ENCODE measurements at regions not wholly inside any gene's neighbourhood (a gene's known extent, or its start where the extent isn't known, plus 50 kb on each side); places are given as distances from the start of the nearest gene placed in this dataset.

DNA sequence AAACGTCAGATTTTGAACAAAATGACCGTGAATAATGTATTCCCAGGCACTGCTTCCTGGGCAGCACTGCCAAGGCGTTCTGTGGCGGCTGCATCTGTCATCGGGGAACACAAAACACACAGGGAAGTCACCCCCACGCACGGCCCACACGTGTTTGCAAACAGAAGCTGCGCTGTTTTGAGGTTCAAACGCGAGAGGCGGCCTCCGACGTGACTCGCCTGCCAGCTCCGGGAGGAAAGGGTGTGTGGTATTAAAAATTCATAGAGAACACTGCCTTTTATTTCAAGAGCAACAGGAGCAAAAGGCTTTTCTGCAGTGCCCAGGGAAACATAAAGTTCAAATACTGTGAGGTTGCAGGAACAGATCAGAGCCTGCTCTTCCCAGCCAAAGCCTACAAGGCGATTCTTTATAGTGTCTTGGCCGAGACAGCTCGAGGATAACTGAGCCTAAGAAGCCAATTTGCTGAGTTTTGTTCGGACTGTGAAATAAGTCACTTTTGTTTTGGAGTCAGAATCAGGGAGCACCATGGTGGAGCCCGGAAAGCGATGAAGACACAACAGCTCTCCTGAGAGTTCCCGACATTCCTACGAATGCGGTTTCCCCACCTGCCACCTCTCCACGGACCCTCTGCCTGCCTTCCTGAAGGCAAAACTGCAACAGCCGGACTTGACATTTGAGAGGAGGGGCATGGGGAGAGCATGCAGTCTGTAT is 115.3 kb upstream of the IRX2 start:
- no peak overlapping the region for H3K14ac ChIP-seq (ENCODE audit: insufficient read length)
- no peak overlapping the region for H3K4me3 ChIP-seq (ENCODE audit: extremely low read depth in 1 of 4, insufficient read depth in 2 of 4, low read depth in 3 of 4, low read length in 4 of 4)
- no peak overlapping the region for H3K27ac ChIP-seq (ENCODE audit: low read depth, low read length)
- H2BK20ac ChIP-seq (ENCODE audit: low read length) = no peak overlapping the region
- POLR2A ChIA-PET (ENCODE audit: partially characterized antibody) = no interaction called here
- no peak overlapping the region for H3K56ac ChIP-seq (replicated peaks; ENCODE audit: insufficient read length, low read depth, low read length)
- peaks cover 0 to 6% of the 10 kb centered on the region in 2 experiments; a peak in 1 of 4 replicates for H3K9me3 ChIP-seq (ENCODE audit: insufficient read depth in 2 of 2, low read depth in 1 of 2, low read length in 1 of 2)
- H3K9ac ChIP-seq (replicated peaks in 1 of 4; ENCODE audit: extremely low read depth in 1 of 4, low read depth in 3 of 4, low read length in 3 of 4) = no peak overlapping the region
- no peak overlapping the region for H2BK120ac ChIP-seq (replicated peaks; ENCODE audit: low read depth, low read length)
- H4K5ac ChIP-seq (ENCODE audit: insufficient read length, low read depth, low read length) = no peak overlapping the region
- H2BK12ac ChIP-seq (ENCODE audit: low read depth, low read length) = no peak overlapping the region
- H2BK5ac ChIP-seq (ENCODE audit: low read depth, low read length) = no peak overlapping the region
- no peaks in the 10 kb centered on the region for H3K79me2 ChIP-seq (ENCODE audit: control insufficient read depth in 1 of 2, insufficient read depth in 2 of 2, low read length in 2 of 2)
- H3K36me3 ChIP-seq (ENCODE audit: control insufficient read depth in 2 of 4, insufficient read depth in 4 of 4, low read length in 3 of 4) = no peaks in the 10 kb centered on the region
- no peak overlapping the region for H3K4me2 ChIP-seq (ENCODE audit: insufficient read depth in 1 of 2, low read depth in 2 of 2, low read length in 2 of 2)
- no peak overlapping the region; the same call in 1 of the 2 replicates for H2BK15ac ChIP-seq (ENCODE audit: low read length)
- H3K4ac ChIP-seq (replicated peaks; ENCODE audit: insufficient read length, low read depth, low read length) = no peak overlapping the region
- no peak overlapping the region for H3K23ac ChIP-seq (ENCODE audit: insufficient read length)
- H4K91ac ChIP-seq (replicated peaks; ENCODE audit: insufficient read length, low read length) = no peak overlapping the region
- FAIRE-seq = no peak
- CTCF ChIA-PET (ENCODE audit: partially characterized antibody) = no interaction called here
- DNase-seq (ENCODE audit: low read depth in 1 of 2, low spot score in 2 of 2) = no peak
- no peak overlapping the region for H2AK5ac ChIP-seq (ENCODE audit: low read depth, low read length)
- H3K79me1 ChIP-seq (ENCODE audit: low read depth, low read length) = no peaks in the 10 kb centered on the region
- H4K20me1 ChIP-seq (replicated peaks in 1 of 2; ENCODE audit: control insufficient read depth in 1 of 2, insufficient read depth in 2 of 2, low read length in 2 of 2) = no peaks in the 10 kb centered on the region
- H2AFZ ChIP-seq (ENCODE audit: low read length) = no peak overlapping the region
- 91% methylated on average over 22 of the region's 27 CpGs; no CpG with 5 or more reads in 1 of the 2 experiments for WGBS, 2 experiments (ENCODE audit: extremely low coverage in 1 of 2, insufficient coverage in 1 of 2, insufficient read length in 1 of 2, insufficient replicate concordance in 2 of 2, low coverage in 1 of 2, low lambda C conversion rate in 2 of 2, missing lambda C conversion rate in 1 of 2)
- no peaks in the 10 kb centered on the region for H3K27me3 ChIP-seq (replicated peaks in 1 of 4; ENCODE audit: control insufficient read depth in 3 of 4, extremely low read depth in 1 of 4, insufficient read depth in 3 of 4, low read length in 3 of 4)
- no peaks in the 10 kb centered on the region for H3K23me2 ChIP-seq (ENCODE audit: low read depth, low read length)
- no peak overlapping the region for H4K8ac ChIP-seq (ENCODE audit: extremely low read depth, insufficient read depth, low read length)
- H3K18ac ChIP-seq (ENCODE audit: extremely low read depth, low read length) = no peak overlapping the region
- H3K4me1 ChIP-seq (replicated peaks in 1 of 4; ENCODE audit: control insufficient read depth in 3 of 4, insufficient read depth in 4 of 4, low read length in 3 of 4) = peaks cover 0 to 3% (median 0%) of the 10 kb centered on the region in 4 experiments; a peak in 3 of 7 replicates
- TF ChIP-seq YY1 (IDR thresholded peaks at IDR 0.05; ENCODE audit: low read depth, low read length) = no peak
